ENCODE measurements at regions not wholly inside any gene's neighbourhood (a gene's known extent, or its start where the extent isn't known, plus 50 kb on each side); places are given as distances from the start of the nearest gene placed in this dataset.

DNA sequence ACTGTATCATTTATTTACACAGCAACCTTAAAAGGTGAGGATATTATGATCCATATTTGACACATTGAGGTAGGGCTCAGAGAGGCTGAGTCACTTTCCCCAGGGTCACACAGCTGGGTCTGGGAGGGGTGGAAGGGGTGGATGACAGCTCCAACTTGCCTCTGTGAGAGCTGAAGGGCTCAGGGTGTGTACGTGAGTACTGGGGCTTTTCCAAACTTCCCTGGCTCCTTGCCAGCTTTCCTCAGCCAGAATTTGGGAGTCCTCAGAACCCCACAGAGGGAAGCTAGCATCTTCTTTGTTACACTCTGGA, 58.3 kb upstream of the SLC6A11 start:
- H3K27me3 ChIP-seq (ENCODE audit: low read depth, low read length), result 0 out of 2 replicates have a peak, but pooled peaks cover 7% of the 10 kb centered on the region
- no peaks in the 10 kb centered on the region for H3K9me3 ChIP-seq (ENCODE audit: insufficient read depth, low read length)
- no peak overlapping the region for H3K4me2 ChIP-seq (ENCODE audit: low read length)
- no peaks in the 10 kb centered on the region for H3K36me3 ChIP-seq (replicated peaks; ENCODE audit: low read depth, low read length)
- H3K9ac ChIP-seq (ENCODE audit: low read length), result no peak overlapping the region
- H4K20me1 ChIP-seq (ENCODE audit: insufficient read depth, low read length), result 0 out of 2 replicates have a peak, but pooled peaks cover 14% of the 10 kb centered on the region
- no peaks in the 10 kb centered on the region for H3K4me1 ChIP-seq (ENCODE audit: low read length)
- TF ChIP-seq EZH2phosphoT487 (IDR thresholded peaks at IDR 0.05; ENCODE audit: low read depth) (no peak), CTCF (IDR thresholded peaks at IDR 0.05; ENCODE audit: low read depth, low read length) (no peak)
- no peak overlapping the region for H3K27ac ChIP-seq (ENCODE audit: low read length)
- no peak overlapping the region for H2AFZ ChIP-seq (ENCODE audit: low read depth, low read length)
- no peak overlapping the region for H3K4me3 ChIP-seq (ENCODE audit: low read length)
- H3K79me2 ChIP-seq (ENCODE audit: low read length), result no peaks in the 10 kb centered on the region

GRCh38 chr3:10758304-10759037, 57.6 kb upstream of the SLC6A11 start:
- no peaks in the 10 kb centered on the region for H3K4me1 ChIP-seq (ENCODE audit: low read length)
- H3K9ac ChIP-seq (ENCODE audit: low read length), result no peak overlapping the region
- no peak overlapping the region for H3K4me2 ChIP-seq (ENCODE audit: low read length)

DNA sequence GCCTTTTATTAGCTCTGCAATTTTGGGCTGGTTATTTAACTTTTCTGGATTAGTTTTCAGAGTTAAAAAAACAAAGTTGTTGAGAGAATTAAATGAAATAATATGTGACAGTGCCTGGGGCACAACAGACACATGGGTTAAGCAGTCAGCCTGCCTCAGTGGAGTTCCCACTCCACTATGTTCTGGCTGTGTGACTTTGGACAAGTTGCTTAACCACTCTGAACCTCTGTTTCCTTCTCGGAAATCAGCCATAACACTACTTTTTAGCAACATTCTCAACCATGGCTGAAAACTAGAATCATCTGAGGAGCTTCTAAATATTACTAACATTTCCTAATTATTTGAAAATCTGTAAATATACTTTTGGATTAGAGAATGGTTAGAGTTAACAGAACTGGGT, 56.5 kb upstream of the SLC6A11 start:
- Histone ChIP-seq H3K4me3 (ENCODE audit: low read length) (no peak overlapping the region), H3K79me2 (ENCODE audit: low read length) (no peaks in the 10 kb centered on the region), H3K36me3 (replicated peaks; ENCODE audit: low read depth, low read length) (no peaks in the 10 kb centered on the region), H3K9ac (ENCODE audit: low read length) (no peak overlapping the region), H3K4me1 (ENCODE audit: low read length) (no peaks in the 10 kb centered on the region), H3K27me3 (ENCODE audit: low read depth, low read length) (no peaks in the 10 kb centered on the region), H2AFZ (ENCODE audit: low read depth, low read length) (no peak overlapping the region), H3K27ac (ENCODE audit: low read length) (no peak overlapping the region), H3K4me2 (ENCODE audit: low read length) (no peak overlapping the region), H4K20me1 (ENCODE audit: insufficient read depth, low read length) (0 out of 2 replicates have a peak, but pooled peaks cover 2% of the 10 kb centered on the region), H3K9me3 (ENCODE audit: insufficient read depth, low read length) (no peaks in the 10 kb centered on the region)
- TF ChIP-seq EZH2phosphoT487 (IDR thresholded peaks at IDR 0.05; ENCODE audit: low read depth) (no peak), CTCF (IDR thresholded peaks at IDR 0.05; ENCODE audit: low read depth, low read length) (no peak)

More at GRCh38 chr3:10758304-10759037, 57.6 kb upstream of the SLC6A11 start:
- TF ChIP-seq EZH2phosphoT487 (IDR thresholded peaks at IDR 0.05; ENCODE audit: low read depth), result no peak
- peak; percentile 66 for TF ChIP-seq CTCF (IDR thresholded peaks at IDR 0.05; ENCODE audit: low read depth, low read length)
- Histone ChIP-seq H2AFZ (ENCODE audit: low read depth, low read length) (no peak overlapping the region), H3K27me3 (ENCODE audit: low read depth, low read length) (0 out of 2 replicates have a peak, but pooled peaks cover under 1% of the 10 kb centered on the region), H3K4me3 (ENCODE audit: low read length) (no peak overlapping the region), H3K27ac (ENCODE audit: low read length) (no peak overlapping the region), H3K9me3 (ENCODE audit: insufficient read depth, low read length) (no peaks in the 10 kb centered on the region), H4K20me1 (ENCODE audit: insufficient read depth, low read length) (0 out of 2 replicates have a peak, but pooled peaks cover 10% of the 10 kb centered on the region), H3K36me3 (replicated peaks; ENCODE audit: low read depth, low read length) (no peaks in the 10 kb centered on the region), H3K79me2 (ENCODE audit: low read length) (no peaks in the 10 kb centered on the region)

DNA sequence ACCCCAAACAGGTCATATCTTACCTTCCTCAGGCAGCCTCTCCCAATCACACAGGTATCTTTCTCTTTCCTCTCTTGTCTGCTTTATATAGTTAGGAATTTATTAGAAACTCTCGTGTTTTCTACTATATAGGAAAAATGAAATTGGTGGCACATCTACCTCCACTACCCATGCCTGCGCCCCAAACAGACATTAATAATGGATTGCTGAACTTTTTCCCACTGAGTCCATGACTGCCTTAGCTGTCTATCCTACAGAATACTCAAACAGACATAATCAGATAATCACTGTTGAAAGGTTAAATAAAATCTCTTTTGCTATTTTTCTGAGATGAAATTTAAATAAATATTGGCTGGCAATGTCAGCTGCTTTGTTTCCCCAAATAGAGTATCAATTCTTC, 55.8 kb upstream of the SLC6A11 start:
- H3K4me2 ChIP-seq (ENCODE audit: low read length), result no peak overlapping the region
- H4K20me1 ChIP-seq (ENCODE audit: insufficient read depth, low read length), result no peaks in the 10 kb centered on the region
- no peaks in the 10 kb centered on the region for H3K9me3 ChIP-seq (ENCODE audit: insufficient read depth, low read length)
- no peak overlapping the region for H2AFZ ChIP-seq (ENCODE audit: low read depth, low read length)
- no peaks in the 10 kb centered on the region for H3K4me1 ChIP-seq (ENCODE audit: low read length)
- no peaks in the 10 kb centered on the region for H3K27me3 ChIP-seq (ENCODE audit: low read depth, low read length)
- no peaks in the 10 kb centered on the region for H3K36me3 ChIP-seq (replicated peaks; ENCODE audit: low read depth, low read length)
- H3K79me2 ChIP-seq (ENCODE audit: low read length), result no peaks in the 10 kb centered on the region
- TF ChIP-seq CTCF (IDR thresholded peaks at IDR 0.05; ENCODE audit: low read depth, low read length) (no peak), EZH2phosphoT487 (IDR thresholded peaks at IDR 0.05; ENCODE audit: low read depth) (no peak)
- no peak overlapping the region for H3K27ac ChIP-seq (ENCODE audit: low read length)
- H3K4me3 ChIP-seq (ENCODE audit: low read length), result no peak overlapping the region
- no peak overlapping the region for H3K9ac ChIP-seq (ENCODE audit: low read length)

Measured in OCI-LY3 (cell line).